ENCODE measurements at regions not wholly inside any gene's neighbourhood (a gene's known extent, or its start where the extent isn't known, plus 50 kb on each side); places are given as distances from the start of the nearest gene placed in this dataset.

DNA sequence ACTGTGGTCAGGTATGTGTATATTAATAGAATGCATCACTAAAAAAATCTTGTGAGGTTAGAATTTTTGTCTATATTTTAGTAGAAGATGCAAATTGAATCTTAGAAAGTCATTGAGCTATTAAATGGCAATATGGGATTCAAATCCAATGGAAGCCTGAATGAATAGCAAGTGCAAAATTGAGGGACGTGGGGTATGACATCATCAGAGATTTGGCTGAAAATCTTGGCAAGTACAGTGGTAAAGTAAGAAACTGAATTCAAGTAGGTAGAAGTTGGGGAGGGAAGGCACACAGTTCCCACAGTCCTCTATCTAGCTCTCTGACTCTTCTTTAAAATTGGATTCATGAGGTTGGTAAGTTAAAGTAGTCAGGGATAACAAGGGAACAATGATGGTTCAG is 97.4 kb upstream of the SSTR1 start:
- DNase-seq (ENCODE audit: low read depth in 2 of 2) = no peak

GRCh38 chr14:38111046-38111445 is 96.7 kb upstream of the SSTR1 start:
- DNase-seq (ENCODE audit: low read depth in 2 of 2) = no peak

DNA sequence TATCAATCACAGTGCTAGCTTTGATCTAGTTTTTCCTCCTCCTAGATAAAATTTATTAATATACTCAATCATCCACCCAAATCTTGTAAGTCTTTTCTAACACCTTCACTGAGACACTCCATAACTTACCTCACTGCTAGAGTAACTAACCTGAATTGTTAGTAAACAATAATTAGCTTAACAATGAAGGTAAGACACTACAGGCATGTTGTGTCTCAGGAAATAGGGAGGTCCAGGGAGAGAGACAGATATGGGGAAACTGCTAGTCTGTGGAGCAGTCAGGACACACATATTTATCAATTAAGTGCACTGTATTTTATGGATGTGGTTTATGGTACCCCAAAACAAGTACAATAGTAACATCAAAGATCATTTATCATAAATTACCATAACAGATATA is 94.2 kb upstream of the SSTR1 start:
- DNase-seq (ENCODE audit: low read depth in 2 of 2) = no peak

DNA sequence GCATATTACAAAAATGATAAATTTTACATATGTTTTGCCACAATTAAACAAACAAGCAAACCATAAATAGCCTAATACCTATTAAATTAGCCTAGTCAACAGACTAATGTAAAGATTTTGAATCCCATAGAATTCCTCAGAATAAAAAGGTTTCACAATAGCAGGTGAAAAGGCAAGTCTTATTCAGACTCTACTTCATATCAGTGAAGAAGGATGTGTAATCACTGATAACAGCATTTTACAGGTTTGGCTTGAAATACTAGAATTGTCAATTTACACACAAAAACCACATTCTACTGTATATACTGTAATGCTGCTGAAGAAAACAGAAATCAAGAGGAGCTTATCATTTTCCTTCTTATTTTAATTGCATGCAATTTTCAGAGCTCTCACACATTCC is 90.8 kb upstream of the SSTR1 start:
- no peak for DNase-seq (ENCODE audit: low read depth in 2 of 2)

DNA sequence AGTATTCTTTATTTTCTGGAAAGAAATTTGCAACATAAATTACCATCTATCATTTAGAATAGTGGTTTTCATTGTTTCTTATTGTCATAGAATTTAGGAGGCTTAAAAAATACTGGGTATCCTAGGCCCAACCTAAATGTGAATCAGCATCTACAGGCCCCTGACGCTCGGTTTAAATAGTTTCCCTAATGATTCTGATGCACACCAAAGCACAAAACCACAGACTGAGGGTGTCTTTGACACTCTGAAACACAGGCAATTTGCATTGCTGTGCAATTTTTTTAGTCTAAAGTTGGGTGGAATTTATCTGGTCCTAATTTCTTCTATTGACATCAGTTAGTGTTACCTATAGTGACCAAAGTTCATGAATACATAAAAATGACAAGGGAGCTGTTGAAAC is 87.6 kb upstream of the SSTR1 start:
- DNase-seq (ENCODE audit: low read depth in 2 of 2) = no peak

- no peak for DNase-seq (ENCODE audit: low read depth in 2 of 2)
Measured at GRCh38 chr14:38121320-38122020, 86.2 kb upstream of the SSTR1 start.

DNA sequence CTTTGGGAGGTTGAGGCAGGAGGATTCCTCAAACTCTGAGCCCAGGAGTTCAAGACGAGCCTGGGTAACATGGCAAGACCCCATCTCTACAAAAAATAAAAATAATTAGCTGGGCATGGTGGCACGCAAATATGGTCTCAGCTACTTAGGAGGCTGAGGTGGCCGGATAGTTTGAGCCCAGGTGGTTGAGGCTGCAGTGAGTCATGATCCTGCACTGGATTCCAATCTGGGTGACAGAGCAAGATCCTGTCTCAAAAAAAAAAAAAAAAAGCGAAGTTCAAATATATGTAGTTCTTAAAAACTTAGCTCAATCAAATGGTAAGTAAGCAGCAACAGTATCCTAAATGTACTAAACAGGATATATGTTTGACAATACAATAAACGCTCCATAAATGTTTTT is 85.5 kb upstream of the SSTR1 start:
- DNase-seq (ENCODE audit: low read depth in 2 of 2) = no peak

GRCh38 chr14:38124506-38124905 is 83.2 kb upstream of the SSTR1 start:
- DNase-seq (ENCODE audit: low read depth in 2 of 2) = no peak

- DNase-seq (ENCODE audit: low read depth in 2 of 2) = no peak
Measured at GRCh38 chr14:38125481-38126037, 82.1 kb upstream of the SSTR1 start.

GRCh38 chr14:38127356-38127755 is 80.3 kb upstream of the SSTR1 start:
- no peak for DNase-seq (ENCODE audit: low read depth in 2 of 2)

DNA sequence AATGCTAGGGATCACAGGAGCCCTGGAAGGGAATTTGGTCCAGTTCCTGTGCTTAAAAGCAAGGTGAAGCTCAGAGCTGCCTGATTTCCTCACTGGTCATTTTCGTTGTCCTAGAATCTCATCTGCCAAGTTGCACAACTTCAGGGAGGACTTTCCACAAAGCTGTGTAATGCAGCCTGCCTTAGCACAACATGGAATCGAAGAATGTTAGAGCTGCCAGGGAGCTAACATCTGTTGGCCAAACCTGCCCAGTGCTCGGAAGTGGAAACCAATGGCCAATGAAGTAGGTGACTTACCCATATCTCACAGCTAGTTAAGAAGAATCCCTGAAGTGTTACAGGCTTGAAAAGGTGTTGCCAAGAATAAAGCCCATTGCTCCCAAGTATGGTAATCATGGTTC is 79.9 kb upstream of the SSTR1 start:
- no peak for DNase-seq (ENCODE audit: low read depth in 2 of 2)

DNA sequence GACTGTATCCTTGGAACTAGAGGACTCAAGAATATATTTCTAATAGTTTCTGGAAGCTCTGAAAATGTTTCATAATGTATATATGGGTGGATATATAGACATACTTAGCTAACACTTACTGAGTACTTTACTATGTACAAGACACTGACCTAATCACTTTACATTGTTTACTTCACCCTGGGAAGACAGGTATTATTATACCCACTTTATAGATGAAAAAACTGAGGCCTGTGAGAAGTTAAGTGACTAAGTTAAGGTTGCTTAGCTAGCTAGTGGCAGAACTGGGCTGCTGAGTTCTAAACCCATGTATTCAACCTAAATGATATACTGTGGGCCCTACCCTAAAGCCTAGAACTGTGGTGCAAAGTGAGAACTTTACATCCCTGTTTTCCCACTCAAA is 79.1 kb upstream of the SSTR1 start:
- no peak for DNase-seq (ENCODE audit: low read depth in 2 of 2)

- no peak for DNase-seq (ENCODE audit: low read depth in 2 of 2)
Measured at GRCh38 chr14:38129192-38129591, 78.5 kb upstream of the SSTR1 start.

GRCh38 chr14:38129705-38130104 is 78.0 kb upstream of the SSTR1 start:
- DNase-seq (ENCODE audit: low read depth in 2 of 2) = no peak

DNA sequence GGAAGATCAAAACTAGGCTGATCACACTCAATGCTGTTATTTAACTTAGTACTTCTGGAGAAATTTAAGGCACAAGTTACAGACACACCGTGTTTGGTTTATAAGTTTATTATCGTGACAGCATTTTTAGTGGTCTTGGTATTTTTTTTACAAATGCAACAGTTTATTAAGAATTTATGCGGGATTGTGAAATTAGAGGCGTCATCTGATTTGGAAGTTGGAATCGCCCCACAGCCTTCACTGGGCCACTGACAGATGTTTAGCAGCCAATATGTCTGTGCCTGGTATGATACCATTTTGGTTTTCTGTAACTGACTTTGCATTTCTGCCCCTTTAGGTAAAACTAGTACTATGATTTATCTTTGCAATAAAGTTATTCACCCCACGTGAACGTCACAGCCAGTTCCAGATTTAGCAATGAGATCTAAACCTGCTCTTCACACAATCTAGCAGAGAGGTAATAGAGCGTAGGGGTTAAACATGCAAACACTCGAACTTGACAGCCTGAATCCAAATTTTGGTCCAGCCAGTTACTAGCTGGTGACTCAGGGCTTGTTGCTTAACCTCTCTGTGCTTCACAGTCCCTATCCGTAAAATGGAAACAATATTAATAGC is 73.2 kb upstream of the SSTR1 start:
- no peak for DNase-seq (ENCODE audit: low read depth in 2 of 2)

DNA sequence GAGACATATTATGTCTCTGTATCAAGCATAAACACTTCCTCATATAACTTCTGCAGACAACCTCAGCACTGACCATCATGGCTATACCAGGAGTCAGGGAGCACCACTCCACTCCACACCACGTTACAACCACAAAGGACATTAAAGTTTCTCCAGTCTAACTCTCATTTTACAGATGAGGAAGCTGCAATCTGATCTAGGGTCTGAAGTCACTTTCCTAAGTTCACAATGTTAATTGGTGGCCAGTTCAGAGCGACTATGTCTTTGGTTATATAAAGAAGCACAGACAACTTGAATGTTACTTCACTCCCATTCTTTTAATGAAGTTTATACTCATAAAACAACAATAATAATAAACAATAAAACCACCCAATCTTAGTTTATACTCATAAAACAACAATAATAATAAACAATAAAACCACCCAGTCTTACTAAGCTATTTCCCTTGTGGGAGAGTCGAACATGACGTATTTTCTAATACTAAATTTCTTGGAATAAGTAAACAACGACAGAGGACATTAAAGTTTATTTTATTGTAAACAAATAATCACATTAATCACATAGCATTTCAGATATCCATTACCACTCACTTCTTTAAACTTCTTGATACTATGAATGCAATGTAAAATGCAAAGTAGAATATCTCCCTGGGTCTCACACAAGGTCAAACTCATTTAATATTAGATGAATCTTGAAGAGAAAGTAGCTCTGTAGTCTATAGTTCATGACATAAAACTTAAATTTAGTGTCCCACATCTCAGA is 72.4 kb upstream of the SSTR1 start:
- DNase-seq (ENCODE audit: low read depth in 2 of 2) = no peak

DNA sequence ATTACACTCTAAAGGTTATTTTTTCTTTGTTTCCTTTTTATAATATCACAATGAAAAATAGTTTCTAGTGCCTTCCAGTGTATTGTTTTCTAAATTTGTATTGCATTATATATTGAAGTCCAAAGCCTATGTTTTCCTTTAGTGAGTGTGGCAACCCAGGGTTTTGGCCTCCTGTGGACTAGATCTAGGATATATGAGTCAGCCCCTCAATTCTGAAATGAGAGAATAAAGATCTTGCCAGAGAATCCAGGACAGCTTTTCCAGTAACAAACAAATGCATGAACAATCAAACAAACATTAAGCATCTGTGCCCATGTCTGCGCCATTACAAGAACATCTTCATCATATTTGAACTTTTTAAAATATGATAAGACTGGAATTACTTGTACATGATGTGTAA is 70.7 kb upstream of the SSTR1 start:
- DNase-seq (ENCODE audit: low read depth in 2 of 2) = no peak

DNA sequence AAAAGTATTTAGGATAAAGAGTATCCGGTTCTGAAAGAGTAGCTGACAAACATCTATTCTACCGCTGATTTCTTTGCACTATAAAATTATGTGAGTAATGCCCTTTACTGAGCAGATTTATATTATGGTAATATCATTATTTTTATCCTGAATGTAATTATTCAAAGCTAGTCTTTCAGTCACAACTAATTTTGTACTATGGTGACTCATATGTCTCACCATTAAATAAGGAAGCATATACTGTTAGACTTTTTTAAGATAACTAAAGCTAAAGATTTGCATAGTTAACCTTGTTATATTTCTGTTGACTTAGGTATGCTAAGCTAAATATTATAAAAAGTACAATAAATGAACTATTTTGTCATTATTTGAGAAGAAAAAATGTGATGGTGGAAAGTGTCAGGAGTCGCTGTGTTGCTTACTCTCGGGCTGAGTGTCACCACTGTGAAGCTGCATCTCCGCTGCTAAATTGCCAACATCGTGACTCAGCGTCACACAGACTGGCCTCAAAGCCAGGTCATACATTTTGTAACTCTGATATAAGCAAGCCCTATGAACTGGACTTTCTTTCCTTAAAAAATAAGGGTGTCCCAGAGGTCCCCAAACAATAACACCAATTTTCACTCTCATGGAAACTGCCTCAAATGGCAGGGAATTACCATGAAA is 69.1 kb upstream of the SSTR1 start:
- DNase-seq (ENCODE audit: low read depth in 2 of 2) = no peak

DNA sequence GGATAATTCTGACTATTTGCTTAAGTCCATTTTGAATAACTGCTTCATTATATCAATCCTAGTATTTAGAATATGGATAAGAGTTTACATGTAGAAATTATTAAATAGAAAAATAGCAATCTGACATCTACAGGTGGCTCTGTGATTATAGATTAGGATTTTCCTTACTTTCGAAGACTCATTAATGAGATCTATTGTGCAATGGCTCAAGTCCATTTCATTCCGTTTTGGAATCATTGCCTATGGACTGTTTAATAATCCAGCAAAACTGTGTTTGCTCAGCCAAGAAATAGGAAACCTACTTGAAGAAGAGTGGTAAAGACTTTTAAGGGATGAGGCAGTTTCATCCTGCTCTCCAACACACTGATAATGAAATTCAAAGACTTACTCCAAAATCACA is 67.8 kb upstream of the SSTR1 start:
- DNase-seq (ENCODE audit: low read depth in 2 of 2) = no peak

DNA sequence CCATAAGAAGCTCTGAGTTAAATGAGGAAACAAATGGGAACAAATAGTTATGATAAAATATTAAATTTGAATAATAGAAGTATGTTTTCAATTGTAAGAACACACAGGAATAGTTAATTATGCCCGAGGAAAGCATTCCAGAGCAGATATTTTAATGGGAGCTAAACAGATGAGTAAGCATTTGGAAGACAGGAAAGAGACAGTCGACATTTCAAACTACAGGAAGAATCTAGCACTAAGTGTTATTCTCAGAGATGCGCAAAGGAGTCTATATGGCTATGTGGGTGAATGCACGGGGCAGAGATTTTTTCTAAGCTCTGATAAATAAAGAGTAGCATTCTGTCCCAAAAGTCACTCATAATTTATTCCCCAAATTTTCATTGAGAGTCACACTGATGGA is 64.5 kb upstream of the SSTR1 start:
- DNase-seq (ENCODE audit: low read depth in 2 of 2) = no peak

DNA sequence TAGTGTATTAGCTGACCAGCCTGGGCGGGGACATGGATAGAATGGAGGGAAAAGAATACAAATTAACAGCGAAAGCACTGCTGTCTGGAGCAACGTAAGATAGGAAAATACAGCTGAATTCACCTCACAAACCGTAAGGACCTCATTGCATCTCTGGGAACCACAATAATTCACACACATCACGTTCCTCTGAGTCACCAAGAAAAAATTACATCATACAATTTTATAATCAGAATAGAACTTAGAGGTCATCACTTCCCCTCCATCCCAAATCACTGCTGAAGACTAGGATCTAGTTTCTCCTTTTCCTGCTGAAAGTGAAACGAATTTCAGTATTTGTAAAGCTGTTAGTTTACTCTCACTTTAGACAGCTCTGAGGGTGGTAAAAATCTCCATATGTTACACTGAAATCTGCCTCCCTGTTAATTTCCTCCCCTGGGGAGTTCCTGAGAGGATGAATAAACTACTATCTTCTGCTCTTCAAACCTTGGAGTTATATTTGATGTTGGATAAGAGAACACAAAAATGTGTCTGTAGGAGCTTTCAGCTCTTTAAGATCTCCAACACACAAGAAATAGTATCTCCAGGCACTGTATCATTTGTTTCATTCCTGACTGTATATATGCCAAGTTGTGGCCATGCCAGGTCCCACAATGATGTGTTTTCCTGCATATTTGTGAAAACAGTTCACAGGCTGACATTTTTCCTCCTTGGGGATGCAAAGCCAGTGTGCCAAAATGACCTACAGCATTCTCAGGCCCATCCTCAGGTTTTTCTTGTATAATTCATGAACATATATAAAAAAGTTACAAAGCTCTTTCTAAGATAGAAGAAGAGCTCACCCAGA is 63.8 kb upstream of the SSTR1 start:
- DNase-seq (ENCODE audit: low read depth in 2 of 2) = no peak

Measured in activated CD8-positive, alpha-beta memory T cell treated with anti-CD3 and anti-CD28 coated beads for 4 hours (primary cell).